Colonic mucosa (tissue), 4 donors: ENCODE measurements at regions not wholly inside any gene's neighbourhood (a gene's known extent, or its start where the extent isn't known, plus 50 kb on each side); places are given as distances from the start of the nearest gene placed in this dataset.

Source experiments
- DNase-seq: peaks from one replicate; pipeline ENCODE4 v3.0.0-alpha.2; 2020
- H3K27ac ChIP-seq: fragments of 200-600 bp; one replicate; pipeline ENCODE4 v1.8.0; 2021
- H3K27me3 ChIP-seq: fragments of 200-600 bp; one replicate; pipeline ENCODE4 v1.8.0; 2021
- H3K36me3 ChIP-seq: fragments of 200-600 bp; one replicate; pipeline ENCODE4 v1.8.0; 2021
- H3K4me1 ChIP-seq: fragments of 200-600 bp; one replicate; pipeline ENCODE4 v1.8.0; 2021; ENCODE audit warnings: mild to moderate bottlenecking
- H3K4me3 ChIP-seq: fragments of 200-600 bp; one replicate; pipeline ENCODE4 v1.8.0; 2021
- H3K9ac ChIP-seq, 2 donors: one replicate each; pipeline ENCODE4 v1.7.0; 2013; ENCODE audit warnings: control low read depth in 2 of 2, low read depth in 2 of 2, low read length in 2 of 2
- H3K9me3 ChIP-seq: fragments of 200-600 bp; one replicate; pipeline ENCODE4 v1.8.0; 2021
- CTCF ChIP-seq: fragments of 200-600 bp; IDR thresholded peaks from one replicate; pipeline ENCODE4 v1.8.0; 2022; ENCODE audit warnings: antibody characterized with exemption, mild to moderate bottlenecking
- intact Hi-C: fragments of 100-400 bp; cut with DNase I; formaldehyde crosslinking; loops from one replicate; pipeline ENCODE4 v1.14.1; 2022
- donor health status: healthy.
- donor health status: DM: no; HTN: no; CAD: no.
- donor health status: DM: no; HTN: no; CAD: no.

GRCh38 chr9:6128030-6128429, 87.6 kb upstream of the IL33 start:
- no peak for DNase-seq
- no peaks in the 10 kb centered on the region for H3K27me3 ChIP-seq
- no peak overlapping the region for H3K9ac ChIP-seq
- TF ChIP-seq CTCF: no peak
- no peaks in the 10 kb centered on the region for H3K9me3 ChIP-seq
- no peak overlapping the region for H3K27ac ChIP-seq
- no peaks in the 10 kb centered on the region for H3K36me3 ChIP-seq
- intact Hi-C loops: no loop called here
- H3K4me3 ChIP-seq: no peak overlapping the region
- no peaks in the 10 kb centered on the region for H3K4me1 ChIP-seq

GRCh38 chr9:6126377-6126776, 89.2 kb upstream of the IL33 start:
- H3K27me3 ChIP-seq: no peaks in the 10 kb centered on the region
- TF ChIP-seq CTCF: no peak
- H3K4me3 ChIP-seq: no peak overlapping the region
- H3K9ac ChIP-seq: no peak overlapping the region
- no peaks in the 10 kb centered on the region for H3K9me3 ChIP-seq
- H3K27ac ChIP-seq: no peak overlapping the region
- DNase-seq: no peak
- no peaks in the 10 kb centered on the region for H3K36me3 ChIP-seq
- no peaks in the 10 kb centered on the region for H3K4me1 ChIP-seq
- intact Hi-C loops: no loop called here

- TF ChIP-seq CTCF: no peak
- no peak overlapping the region for H3K27ac ChIP-seq
- H3K9me3 ChIP-seq: no peaks in the 10 kb centered on the region
- no peaks in the 10 kb centered on the region for H3K4me1 ChIP-seq
- DNase-seq: no peak
- H3K36me3 ChIP-seq: no peaks in the 10 kb centered on the region
- no peak overlapping the region for H3K9ac ChIP-seq
- no peaks in the 10 kb centered on the region for H3K27me3 ChIP-seq
- intact Hi-C loops: no loop called here
- no peak overlapping the region for H3K4me3 ChIP-seq
Measured at GRCh38 chr9:6123416-6123815, 92.2 kb upstream of the IL33 start.

GRCh38 chr9:6121707-6122106, 93.9 kb upstream of the IL33 start:
- H3K4me3 ChIP-seq: no peak overlapping the region
- H3K36me3 ChIP-seq: no peaks in the 10 kb centered on the region
- DNase-seq: no peak
- no peak overlapping the region for H3K9ac ChIP-seq
- no peak for TF ChIP-seq CTCF
- no peaks in the 10 kb centered on the region for H3K27me3 ChIP-seq
- H3K4me1 ChIP-seq: no peaks in the 10 kb centered on the region
- no peak overlapping the region for H3K27ac ChIP-seq
- intact Hi-C loops: no loop called here
- no peaks in the 10 kb centered on the region for H3K9me3 ChIP-seq

- Histone ChIP-seq H3K4me3 (no peak overlapping the region), H3K27ac (no peak overlapping the region), H3K9ac (no peak overlapping the region), H3K36me3 (no peaks in the 10 kb centered on the region), H3K27me3 (no peaks in the 10 kb centered on the region), H3K4me1 (no peaks in the 10 kb centered on the region), H3K9me3 (no peaks in the 10 kb centered on the region)
- no peak for DNase-seq
- intact Hi-C loops: no loop called here
- TF ChIP-seq CTCF: no peak
Measured at GRCh38 chr9:6114424-6114823, 99.0 kb upstream of the RANBP6 start.

- no peak for DNase-seq
- Histone ChIP-seq H3K27ac (no peak overlapping the region), H3K9ac (no peak overlapping the region), H3K9me3 (no peaks in the 10 kb centered on the region), H3K27me3 (no peaks in the 10 kb centered on the region), H3K36me3 (no peaks in the 10 kb centered on the region), H3K4me1 (no peaks in the 10 kb centered on the region), H3K4me3 (no peak overlapping the region)
- TF ChIP-seq CTCF: no peak
- intact Hi-C loops: no loop called here
Measured at GRCh38 chr9:6113819-6114218, 98.4 kb upstream of the RANBP6 start.
